ENCODE measurements at regions not wholly inside any gene's neighbourhood (a gene's known extent, or its start where the extent isn't known, plus 50 kb on each side); places are given as distances from the start of the nearest gene placed in this dataset.

DNA sequence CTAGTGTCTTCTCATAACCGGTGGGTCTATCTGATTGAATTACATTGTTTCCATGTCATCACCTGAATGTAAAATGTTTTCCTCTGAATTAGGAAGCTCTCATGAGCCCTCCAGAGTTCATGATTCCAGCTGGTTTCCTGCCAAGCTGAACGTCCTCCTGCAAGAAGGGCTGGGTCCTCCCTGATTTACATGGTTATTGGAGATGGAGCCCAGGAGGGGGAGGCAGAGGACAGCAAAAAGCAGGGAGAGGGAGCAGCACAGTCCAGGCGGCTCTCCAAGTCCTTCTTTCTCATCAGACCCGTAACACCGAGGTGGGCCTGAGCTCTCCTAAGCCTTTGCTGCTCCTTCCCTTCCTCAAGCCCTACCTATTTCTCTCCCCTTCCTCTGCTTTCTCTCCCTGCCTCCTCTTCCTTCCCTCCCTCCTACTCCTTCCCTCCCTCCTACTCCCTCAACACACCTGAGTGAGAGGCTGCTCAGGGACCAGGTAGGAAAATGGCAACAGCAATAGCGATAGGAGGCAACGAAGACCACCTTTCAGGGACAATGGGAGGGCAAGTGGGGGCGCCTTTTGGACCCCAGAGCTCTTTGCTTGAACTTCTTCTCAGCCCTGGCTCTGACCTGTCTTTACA is 265.9 kb downstream of the PRDM2 start:
- no peaks in the 10 kb centered on the region for H3F3A ChIP-seq (ENCODE audit: control insufficient read depth, insufficient read depth)
- TF ChIP-seq EZH2phosphoT487 (IDR thresholded peaks at IDR 0.05; ENCODE audit: borderline replicate concordance, low read length) (no peak), CTCF (IDR thresholded peaks at IDR 0.05; ENCODE audit: low read depth, low read length, poor library complexity, severe bottlenecking) (peak; percentile 20)
- no peak overlapping the region for H3K4me3 ChIP-seq (ENCODE audit: low read length)
- peaks cover 11% of the 10 kb centered on the region; the same call in 1 of the 2 replicates for H3K27me3 ChIP-seq (ENCODE audit: control insufficient read depth, low read length)
- no peaks in the 10 kb centered on the region for H3K9me2 ChIP-seq (replicated peaks; ENCODE audit: control insufficient read depth, low read length)
- H4K20me1 ChIP-seq (ENCODE audit: control insufficient read depth, insufficient read depth, low read depth, low read length) = no peaks in the 10 kb centered on the region
- H3K27ac ChIP-seq (ENCODE audit: low read depth, low read length) = no peak overlapping the region
- H3K4me1 ChIP-seq (ENCODE audit: control insufficient read depth, low read length) = no peaks in the 10 kb centered on the region
- no peak overlapping the region for H3K4me2 ChIP-seq (ENCODE audit: low read length)
- no peaks in the 10 kb centered on the region for H3K36me3 ChIP-seq (ENCODE audit: control insufficient read depth, low read length)
- H3K79me2 ChIP-seq (ENCODE audit: control insufficient read depth, low read length) = no peaks in the 10 kb centered on the region
- H3K9me3 ChIP-seq (ENCODE audit: control insufficient read depth, insufficient read depth, low read length) = no peaks in the 10 kb centered on the region

GRCh38 chr1:13967707-13968106 is 267.7 kb downstream of the PRDM2 start:
- Histone ChIP-seq H3K4me1 (ENCODE audit: control insufficient read depth, low read length) (no peaks in the 10 kb centered on the region), H3K27me3 (ENCODE audit: control insufficient read depth, low read length) (peaks cover 9% of the 10 kb centered on the region; the same call in 1 of the 2 replicates), H3F3A (ENCODE audit: control insufficient read depth, insufficient read depth) (no peaks in the 10 kb centered on the region), H3K9me2 (replicated peaks; ENCODE audit: control insufficient read depth, low read length) (no peaks in the 10 kb centered on the region), H3K4me2 (ENCODE audit: low read length) (no peak overlapping the region), H4K20me1 (ENCODE audit: control insufficient read depth, insufficient read depth, low read depth, low read length) (no peaks in the 10 kb centered on the region), H3K9me3 (ENCODE audit: control insufficient read depth, insufficient read depth, low read length) (no peaks in the 10 kb centered on the region), H3K27ac (ENCODE audit: low read depth, low read length) (no peak overlapping the region), H3K79me2 (ENCODE audit: control insufficient read depth, low read length) (no peaks in the 10 kb centered on the region), H3K36me3 (ENCODE audit: control insufficient read depth, low read length) (no peaks in the 10 kb centered on the region), H3K4me3 (ENCODE audit: low read length) (no peak overlapping the region)
- TF ChIP-seq EZH2phosphoT487 (IDR thresholded peaks at IDR 0.05; ENCODE audit: borderline replicate concordance, low read length) = no peak
- TF ChIP-seq CTCF (IDR thresholded peaks at IDR 0.05; ENCODE audit: low read depth, low read length, poor library complexity, severe bottlenecking) = no peak

GRCh38 chr1:13968361-13968760 is 268.4 kb downstream of the PRDM2 start:
- H3K79me2 ChIP-seq (ENCODE audit: control insufficient read depth, low read length) = no peaks in the 10 kb centered on the region
- no peaks in the 10 kb centered on the region for H3F3A ChIP-seq (ENCODE audit: control insufficient read depth, insufficient read depth)
- H3K27me3 ChIP-seq (ENCODE audit: control insufficient read depth, low read length) = peaks cover 9% of the 10 kb centered on the region; the same call in 1 of the 2 replicates
- no peak for TF ChIP-seq EZH2phosphoT487 (IDR thresholded peaks at IDR 0.05; ENCODE audit: borderline replicate concordance, low read length)
- TF ChIP-seq CTCF (IDR thresholded peaks at IDR 0.05; ENCODE audit: low read depth, low read length, poor library complexity, severe bottlenecking) = no peak
- no peak overlapping the region for H3K4me3 ChIP-seq (ENCODE audit: low read length)
- H3K4me2 ChIP-seq (ENCODE audit: low read length) = no peak overlapping the region
- no peaks in the 10 kb centered on the region for H3K9me2 ChIP-seq (replicated peaks; ENCODE audit: control insufficient read depth, low read length)
- no peaks in the 10 kb centered on the region for H3K4me1 ChIP-seq (ENCODE audit: control insufficient read depth, low read length)
- H3K36me3 ChIP-seq (ENCODE audit: control insufficient read depth, low read length) = no peaks in the 10 kb centered on the region
- no peaks in the 10 kb centered on the region for H4K20me1 ChIP-seq (ENCODE audit: control insufficient read depth, insufficient read depth, low read depth, low read length)
- H3K9me3 ChIP-seq (ENCODE audit: control insufficient read depth, insufficient read depth, low read length) = no peaks in the 10 kb centered on the region
- no peak overlapping the region for H3K27ac ChIP-seq (ENCODE audit: low read depth, low read length)

All from DOHH2 (cell line).